GM19372 (cell line): ENCODE measurements at regions not wholly inside any gene's neighbourhood (a gene's known extent, or its start where the extent isn't known, plus 50 kb on each side); places are given as distances from the start of the nearest gene placed in this dataset.

Experiments used
- ATAC-seq: cut with Tn5 transposase; IDR thresholded peaks from one replicate; pipeline ENCODE4 v1.9.1; 2021; ENCODE audit warnings: mild to moderate bottlenecking, low read depth, moderate library complexity; ENCODE audit not compliant: unreplicated experiment

GRCh38 chr4:83831588-83831987 lies 295.7 kb downstream of the GPAT3 start:
- ATAC-seq: no peak

GRCh38 chr4:83830138-83830888 lies 294.4 kb downstream of the GPAT3 start:
- ATAC-seq: no peak

- ATAC-seq: no peak
Measured at GRCh38 chr4:83828601-83829000, 292.7 kb downstream of the GPAT3 start.

- no peak for ATAC-seq
Measured at GRCh38 chr4:83821493-83821892, 285.6 kb downstream of the GPAT3 start.

- ATAC-seq: no peak
Measured at GRCh38 chr4:83819582-83819981, 283.7 kb downstream of the GPAT3 start.

GRCh38 chr4:83810428-83810827 lies 274.5 kb downstream of the GPAT3 start:
- no peak for ATAC-seq

GRCh38 chr4:83809581-83809980 lies 273.7 kb downstream of the GPAT3 start:
- no peak for ATAC-seq

GRCh38 chr4:83793481-83793880 lies 257.6 kb downstream of the GPAT3 start:
- ATAC-seq: no peak

GRCh38 chr4:83785891-83786290 lies 250.0 kb downstream of the GPAT3 start:
- no peak for ATAC-seq

- ATAC-seq: no peak
Measured at GRCh38 chr4:83783215-83783614, 247.3 kb downstream of the GPAT3 start.

GRCh38 chr4:83782591-83782990 lies 246.7 kb downstream of the GPAT3 start:
- ATAC-seq: no peak

GRCh38 chr4:83781434-83781833 lies 245.5 kb downstream of the GPAT3 start:
- ATAC-seq: no peak

GRCh38 chr4:83780053-83780733 lies 244.3 kb downstream of the GPAT3 start:
- ATAC-seq: no peak

GRCh38 chr4:83779103-83780052 lies 243.5 kb downstream of the GPAT3 start:
- ATAC-seq: no peak

GRCh38 chr4:83772685-83773084 lies 236.8 kb downstream of the GPAT3 start:
- no peak for ATAC-seq

- no peak for ATAC-seq
Measured at GRCh38 chr4:83771113-83771705, 235.3 kb downstream of the GPAT3 start.

- ATAC-seq: no peak
Measured at GRCh38 chr4:83768146-83768545, 232.2 kb downstream of the GPAT3 start.

- no peak for ATAC-seq
Measured at GRCh38 chr4:83767067-83767466, 231.2 kb downstream of the GPAT3 start.

- ATAC-seq: no peak
Measured at GRCh38 chr4:83759611-83760010, 223.7 kb downstream of the GPAT3 start.

- no peak for ATAC-seq
Measured at GRCh38 chr4:83758285-83758684, 222.4 kb downstream of the GPAT3 start.
